ENCODE measurements at regions not wholly inside any gene's neighbourhood (a gene's known extent, or its start where the extent isn't known, plus 50 kb on each side); places are given as distances from the start of the nearest gene placed in this dataset.

DNA sequence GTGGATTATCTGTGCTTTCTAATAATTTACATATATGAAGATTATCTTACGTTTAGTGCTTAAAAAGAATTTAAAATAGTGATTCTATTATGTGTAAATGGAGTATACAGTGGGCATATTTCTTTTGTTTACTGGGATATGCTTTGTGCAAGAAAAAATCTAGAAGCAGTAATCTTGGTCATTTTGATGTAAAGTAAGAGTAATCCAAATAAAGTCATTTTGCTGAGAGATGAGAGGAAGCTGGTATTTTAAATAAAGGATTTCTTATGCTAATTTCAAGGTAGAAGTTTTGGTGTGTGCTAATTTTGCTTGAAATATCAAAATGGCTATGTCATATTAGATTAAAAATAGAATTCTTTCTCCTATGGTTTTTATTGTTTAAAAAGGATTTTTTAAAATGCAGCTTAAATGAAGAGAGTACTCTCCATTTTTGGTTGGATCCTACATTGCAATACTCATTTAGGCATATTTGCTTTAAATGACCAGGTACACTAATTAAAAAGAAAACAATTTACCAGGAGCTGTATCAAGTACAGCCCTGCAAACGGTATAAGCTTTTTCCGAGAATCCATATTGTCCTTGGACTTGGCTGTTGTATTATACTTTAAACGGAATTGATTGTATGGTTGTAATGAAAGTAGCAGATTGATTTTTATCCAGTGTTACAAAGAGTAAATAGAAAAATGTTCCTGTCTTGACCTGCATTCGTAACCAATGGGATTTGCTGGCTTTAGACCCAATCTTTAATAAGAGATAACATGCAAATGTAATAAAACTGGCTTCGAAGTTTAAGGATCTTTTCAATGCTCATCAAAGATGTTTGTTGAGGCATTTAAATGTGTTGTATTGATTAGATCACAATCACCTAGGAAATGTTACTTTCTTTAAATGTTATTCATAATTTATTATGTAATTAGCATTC, 574.7 kb downstream of the USP25 start:
- CTCF ChIA-PET: interaction anchor here (0.6 kb wide), 1 partner anchor 1559 kb away, joined by 3 read pairs; no protein-coding TSS in a partner anchor
- Mint-ChIP-seq H3K27me3 (no peaks in the 10 kb centered on the region), H3K4me3 (no peak overlapping the region), H3K27ac (no peak overlapping the region), H3K36me3 (ENCODE audit: low read depth) (no peaks in the 10 kb centered on the region), H3K4me1 (peaks cover 5% of the 10 kb centered on the region), H3K9me3 (ENCODE audit: low read depth) (no peaks in the 10 kb centered on the region)
- POLR2A ChIA-PET: no interaction called here
- DNase-seq (no peak), ATAC-seq (no peak)
- intact Hi-C loops (cut with DNase I, micrococcal nuclease): loop anchor here in 1 of 2 experiments (5.0 kb wide), 1 partner anchor 112 kb away; no protein-coding TSS in a partner anchor

DNA sequence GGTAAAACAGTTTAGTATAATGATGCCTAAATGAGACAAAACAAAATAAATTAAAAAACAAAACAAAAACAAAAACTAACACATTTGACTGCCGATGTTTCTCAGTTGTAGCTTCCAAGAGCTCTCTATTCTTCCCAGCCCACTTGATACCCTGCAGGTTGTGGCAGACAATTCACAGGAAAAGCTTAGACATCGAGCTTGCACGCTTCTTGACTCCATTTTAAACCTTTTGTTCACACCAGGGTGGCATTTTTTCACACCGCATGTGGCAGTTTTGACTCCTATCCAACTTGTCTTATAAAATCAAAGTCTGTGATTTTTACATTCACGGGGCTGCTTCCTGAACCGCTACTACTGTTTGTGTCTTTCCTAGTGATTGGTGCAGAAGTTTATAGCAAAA, 575.9 kb downstream of the USP25 start:
- H3K4me1 Mint-ChIP-seq: peaks cover 12% of the 10 kb centered on the region
- H3K4me3 Mint-ChIP-seq: no peak overlapping the region
- intact Hi-C loops (cut with DNase I, micrococcal nuclease): loop anchor here (2.0 to 5.0 kb wide), 2 partner anchors 21 to 113 kb away; no protein-coding TSS in a partner anchor
- no peak for ATAC-seq
- no peaks in the 10 kb centered on the region for H3K27me3 Mint-ChIP-seq
- no peak overlapping the region for H3K27ac Mint-ChIP-seq
- POLR2A ChIA-PET: no interaction called here
- CTCF ChIA-PET: interaction anchor here (0.9 kb wide), 1 partner anchor 25 kb away, joined by 3 read pairs; no protein-coding TSS in a partner anchor
- no peak for DNase-seq
- H3K36me3 Mint-ChIP-seq (ENCODE audit: low read depth): no peaks in the 10 kb centered on the region
- no peaks in the 10 kb centered on the region for H3K9me3 Mint-ChIP-seq (ENCODE audit: low read depth)

GRCh38 chr21:16307256-16307655, 577.5 kb downstream of the USP25 start:
- Mint-ChIP-seq H3K27me3 (no peaks in the 10 kb centered on the region), H3K4me1 (peaks cover 12% of the 10 kb centered on the region), H3K27ac (no peak overlapping the region), H3K9me3 (ENCODE audit: low read depth) (no peaks in the 10 kb centered on the region), H3K36me3 (ENCODE audit: low read depth) (no peaks in the 10 kb centered on the region), H3K4me3 (no peak overlapping the region)
- ChIA-PET CTCF (no interaction called here), POLR2A (no interaction called here)
- no peak for DNase-seq
- ATAC-seq: no peak
- intact Hi-C loops (cut with DNase I, micrococcal nuclease): loop anchor here (2.0 to 5.0 kb wide), 2 partner anchors 20 to 115 kb away; no protein-coding TSS in a partner anchor

- CTCF ChIA-PET: no interaction called here
- Mint-ChIP-seq H3K4me1 (peaks cover 12% of the 10 kb centered on the region), H3K36me3 (ENCODE audit: low read depth) (no peaks in the 10 kb centered on the region), H3K9me3 (ENCODE audit: low read depth) (no peaks in the 10 kb centered on the region), H3K4me3 (no peak overlapping the region), H3K27ac (no peak overlapping the region), H3K27me3 (no peaks in the 10 kb centered on the region)
- peak; percentile 97 for ATAC-seq
- no peak for DNase-seq
- intact Hi-C loops (cut with DNase I, micrococcal nuclease): loop anchor here (2.0 to 5.0 kb wide), 2 partner anchors 109 to 116 kb away; no protein-coding TSS in a partner anchor
- POLR2A ChIA-PET: no interaction called here
Observed at GRCh38 chr21:16308269-16308668, 578.5 kb downstream of the USP25 start.

DNA sequence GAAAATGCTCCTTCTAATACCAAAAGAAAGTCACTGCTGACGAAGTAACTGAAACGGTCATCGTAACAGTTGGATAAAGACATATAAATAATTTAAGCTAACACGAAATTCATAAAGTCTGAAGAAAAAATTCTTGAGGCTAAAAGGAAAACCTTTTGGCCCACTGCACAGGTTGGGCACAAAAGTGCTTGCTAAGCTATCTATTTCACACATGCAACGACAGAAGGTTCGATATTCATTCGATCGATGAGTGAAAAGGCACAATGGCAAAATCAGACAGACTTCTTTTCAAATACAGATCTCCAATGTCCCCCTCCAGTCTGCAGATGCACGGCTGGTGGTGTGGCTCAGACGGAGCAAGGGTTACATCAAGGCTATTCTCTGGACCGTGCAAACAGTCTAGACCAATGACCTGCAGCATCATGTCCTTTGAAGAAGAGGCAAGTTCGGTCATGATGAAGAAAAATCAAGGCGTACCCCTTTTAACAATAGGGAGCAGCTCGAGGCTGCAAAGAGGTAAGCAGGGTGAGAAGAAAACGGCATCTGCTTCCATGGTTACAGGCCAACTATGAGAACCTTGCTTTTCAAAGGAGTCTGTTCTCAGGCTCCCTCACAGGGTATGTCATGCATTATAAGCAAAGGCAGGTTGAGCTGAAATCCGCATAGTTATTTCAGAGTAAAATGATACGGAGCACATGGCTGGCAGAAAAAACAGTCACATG, 579.6 kb downstream of the USP25 start:
- no peak for DNase-seq
- POLR2A ChIA-PET: no interaction called here

GRCh38 chr21:16310176-16310575, 580.4 kb downstream of the USP25 start:
- Mint-ChIP-seq H3K27ac (no peak overlapping the region), H3K4me3 (no peak overlapping the region), H3K27me3 (no peaks in the 10 kb centered on the region), H3K9me3 (ENCODE audit: low read depth) (no peaks in the 10 kb centered on the region), H3K4me1 (peaks cover 12% of the 10 kb centered on the region), H3K36me3 (ENCODE audit: low read depth) (no peaks in the 10 kb centered on the region)
- no peak for DNase-seq
- intact Hi-C loops (cut with DNase I, micrococcal nuclease): no loop called here
- no peak for ATAC-seq
- ChIA-PET POLR2A (no interaction called here), CTCF (interaction anchor here (0.7 to 1.3 kb wide), 4 partner anchors 8 to 88 kb away, joined by 3 to 5 read pairs (median 4); no protein-coding TSS in a partner anchor)

More for the DNA sequence above, 579.6 kb downstream of the USP25 start:
- CTCF ChIA-PET: interaction anchor here (0.6 to 1.3 kb wide), 5 partner anchors 9 to 114 kb away, joined by 3 to 5 read pairs (median 4); no protein-coding TSS in a partner anchor
- no peak for ATAC-seq
- H3K4me3 Mint-ChIP-seq: no peak overlapping the region
- no peaks in the 10 kb centered on the region for H3K9me3 Mint-ChIP-seq (ENCODE audit: low read depth)
- H3K4me1 Mint-ChIP-seq: peaks cover 12% of the 10 kb centered on the region
- no peaks in the 10 kb centered on the region for H3K27me3 Mint-ChIP-seq
- intact Hi-C loops (cut with DNase I, micrococcal nuclease): loop anchor here (2.0 to 5.0 kb wide), 2 partner anchors 111 to 117 kb away; no protein-coding TSS in a partner anchor
- H3K27ac Mint-ChIP-seq: no peak overlapping the region
- H3K36me3 Mint-ChIP-seq (ENCODE audit: low read depth): no peaks in the 10 kb centered on the region

GRCh38 chr21:16311229-16311628, 581.4 kb downstream of the USP25 start:
- no peak overlapping the region for H3K4me3 Mint-ChIP-seq
- no peaks in the 10 kb centered on the region for H3K9me3 Mint-ChIP-seq (ENCODE audit: low read depth)
- POLR2A ChIA-PET: no interaction called here
- no peaks in the 10 kb centered on the region for H3K36me3 Mint-ChIP-seq (ENCODE audit: low read depth)
- H3K4me1 Mint-ChIP-seq: peaks cover 12% of the 10 kb centered on the region
- H3K27ac Mint-ChIP-seq: no peak overlapping the region
- no peak for ATAC-seq
- H3K27me3 Mint-ChIP-seq: no peaks in the 10 kb centered on the region
- intact Hi-C loops (cut with DNase I, micrococcal nuclease): no loop called here
- CTCF ChIA-PET: interaction anchor here (0.7 kb wide), 1 partner anchor 415 kb away, joined by 4 read pairs; no protein-coding TSS in a partner anchor
- no peak for DNase-seq

DNA sequence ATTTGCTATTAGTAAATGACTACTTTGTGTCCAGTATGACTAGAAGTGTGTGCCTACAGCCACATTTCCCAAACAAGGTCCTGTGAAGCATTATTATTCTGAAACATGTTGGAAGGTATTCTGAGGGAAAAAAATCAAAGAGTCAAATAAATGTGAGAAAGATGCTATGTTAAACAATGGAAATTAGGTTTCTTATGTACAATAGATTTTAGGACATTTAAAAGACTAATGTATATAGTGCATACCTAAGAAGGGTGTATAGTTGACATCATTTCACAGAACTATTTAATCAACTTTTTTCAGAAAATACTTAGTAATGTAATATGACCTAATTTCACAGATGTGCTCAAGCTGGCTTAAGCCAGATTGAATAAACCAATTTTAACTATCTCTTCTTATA, 582.5 kb downstream of the USP25 start:
- Mint-ChIP-seq H3K36me3 (ENCODE audit: low read depth) (no peaks in the 10 kb centered on the region), H3K27ac (no peak overlapping the region), H3K4me1 (peaks cover 12% of the 10 kb centered on the region), H3K27me3 (no peaks in the 10 kb centered on the region), H3K9me3 (ENCODE audit: low read depth) (no peaks in the 10 kb centered on the region), H3K4me3 (no peak overlapping the region)
- CTCF ChIA-PET: no interaction called here
- POLR2A ChIA-PET: no interaction called here
- ATAC-seq (no peak), DNase-seq (no peak)
- intact Hi-C loops (cut with DNase I, micrococcal nuclease): no loop called here

- no peaks in the 10 kb centered on the region for H3K36me3 Mint-ChIP-seq (ENCODE audit: low read depth)
- H3K27ac Mint-ChIP-seq: no peak overlapping the region
- CTCF ChIA-PET: interaction anchor here (0.7 kb wide), 1 partner anchor 763 kb away, joined by 3 read pairs; no protein-coding TSS in a partner anchor
- no peak for DNase-seq
- H3K27me3 Mint-ChIP-seq: no peaks in the 10 kb centered on the region
- H3K4me3 Mint-ChIP-seq: no peak overlapping the region
- H3K4me1 Mint-ChIP-seq: peaks cover 2% of the 10 kb centered on the region
- ATAC-seq: no peak
- intact Hi-C loops (cut with DNase I, micrococcal nuclease): no loop called here
- POLR2A ChIA-PET: no interaction called here
- H3K9me3 Mint-ChIP-seq (ENCODE audit: low read depth): no peaks in the 10 kb centered on the region
Observed at GRCh38 chr21:16315223-16315622, 585.4 kb downstream of the USP25 start.

GRCh38 chr21:16318651-16319300, 589.0 kb downstream of the USP25 start:
- no peaks in the 10 kb centered on the region for H3K36me3 Mint-ChIP-seq (ENCODE audit: low read depth)
- no peaks in the 10 kb centered on the region for H3K4me1 Mint-ChIP-seq
- no peaks in the 10 kb centered on the region for H3K27me3 Mint-ChIP-seq
- ChIA-PET POLR2A (no interaction called here), CTCF (interaction anchor here (0.8 kb wide), 1 partner anchor 9 kb away, joined by 3 read pairs; no protein-coding TSS in a partner anchor)
- intact Hi-C loops (cut with DNase I, micrococcal nuclease): no loop called here
- no peaks in the 10 kb centered on the region for H3K9me3 Mint-ChIP-seq (ENCODE audit: low read depth)
- ATAC-seq: no peak
- DNase-seq: no peak
- no peak overlapping the region for H3K4me3 Mint-ChIP-seq
- H3K27ac Mint-ChIP-seq: no peak overlapping the region

- Mint-ChIP-seq H3K27ac (no peak overlapping the region), H3K36me3 (ENCODE audit: low read depth) (no peaks in the 10 kb centered on the region), H3K4me1 (no peaks in the 10 kb centered on the region), H3K4me3 (no peak overlapping the region), H3K9me3 (ENCODE audit: low read depth) (no peaks in the 10 kb centered on the region), H3K27me3 (no peaks in the 10 kb centered on the region)
- CTCF ChIA-PET: no interaction called here
- ATAC-seq: no peak
- intact Hi-C loops (cut with DNase I, micrococcal nuclease): no loop called here
- POLR2A ChIA-PET: no interaction called here
- no peak for DNase-seq
Observed at GRCh38 chr21:16320110-16320509, 590.3 kb downstream of the USP25 start.
